H1 (cell line): ENCODE measurements at regions not wholly inside any gene's neighbourhood (a gene's known extent, or its start where the extent isn't known, plus 50 kb on each side); places are given as distances from the start of the nearest gene placed in this dataset.

Source experiments
- CREB1 ChIP-seq: IDR thresholded peaks from 2 replicates; pipeline ENCODE4 v1.6.1; 2012; ENCODE audit warnings: inconsistent platforms
- POLR2A ChIP-seq, 2 experiments: IDR thresholded peaks; 1 replicate in 1 of 2; 2 replicates in 1 of 2; pipeline ENCODE4 v1.6.1; 2011; ENCODE audit warnings: low read depth in 2 of 2, low read length in 2 of 2, mild to moderate bottlenecking in 2 of 2; ENCODE audit errors: control extremely low read depth in 1 of 2
- TF ChIP-seq, protein P1 (sequence below), 3 experiments: IDR thresholded peaks; 1 replicate in 2 of 3; 2 replicates in 1 of 3; pipeline versions ENCODE4 v1.5.1 to v1.6.1; 2011; ENCODE audit warnings: low read length in 3 of 3, mild to moderate bottlenecking in 3 of 3, inconsistent platforms in 2 of 3, low read depth in 1 of 3, moderate library complexity in 1 of 3; ENCODE audit not compliant: insufficient read depth in 1 of 3; ENCODE audit errors: control extremely low read depth in 1 of 3

GRCh38 chr5:164256954-164257353 is 751.5 kb downstream of the MAT2B start:
- no peak for TF ChIP-seq CREB1
- no peak for TF ChIP-seq POLR2A (IDR thresholded peaks at IDR 0.05; ENCODE audit: control extremely low read depth in 1 of 2, low read depth in 2 of 2, low read length in 2 of 2)
- TF ChIP-seq, protein P1, sequence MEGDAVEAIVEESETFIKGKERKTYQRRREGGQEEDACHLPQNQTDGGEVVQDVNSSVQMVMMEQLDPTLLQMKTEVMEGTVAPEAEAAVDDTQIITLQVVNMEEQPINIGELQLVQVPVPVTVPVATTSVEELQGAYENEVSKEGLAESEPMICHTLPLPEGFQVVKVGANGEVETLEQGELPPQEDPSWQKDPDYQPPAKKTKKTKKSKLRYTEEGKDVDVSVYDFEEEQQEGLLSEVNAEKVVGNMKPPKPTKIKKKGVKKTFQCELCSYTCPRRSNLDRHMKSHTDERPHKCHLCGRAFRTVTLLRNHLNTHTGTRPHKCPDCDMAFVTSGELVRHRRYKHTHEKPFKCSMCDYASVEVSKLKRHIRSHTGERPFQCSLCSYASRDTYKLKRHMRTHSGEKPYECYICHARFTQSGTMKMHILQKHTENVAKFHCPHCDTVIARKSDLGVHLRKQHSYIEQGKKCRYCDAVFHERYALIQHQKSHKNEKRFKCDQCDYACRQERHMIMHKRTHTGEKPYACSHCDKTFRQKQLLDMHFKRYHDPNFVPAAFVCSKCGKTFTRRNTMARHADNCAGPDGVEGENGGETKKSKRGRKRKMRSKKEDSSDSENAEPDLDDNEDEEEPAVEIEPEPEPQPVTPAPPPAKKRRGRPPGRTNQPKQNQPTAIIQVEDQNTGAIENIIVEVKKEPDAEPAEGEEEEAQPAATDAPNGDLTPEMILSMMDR (IDR thresholded peaks at IDR 0.05; ENCODE audit: control extremely low read depth in 1 of 3, insufficient read depth in 1 of 3, low read depth in 1 of 3, low read length in 3 of 3), result no peak
